ENCODE measurements at regions not wholly inside any gene's neighbourhood (a gene's known extent, or its start where the extent isn't known, plus 50 kb on each side); places are given as distances from the start of the nearest gene placed in this dataset.

GRCh38 chr11:119976805-119977560 is 160.9 kb downstream of the TRIM29 start:
- no peak for ATAC-seq (ENCODE audit: insufficient number of reproducible peaks, low FRiP score, low read depth)
- DNase-seq (ENCODE audit: low spot score), result no peak

GRCh38 chr11:119975561-119976152 is 162.3 kb downstream of the TRIM29 start:
- H3K4me1 ChIP-seq (ENCODE audit: control insufficient read depth in 1 of 2, low read depth in 2 of 2), result no peaks in the 10 kb centered on the region
- TF ChIP-seq CTCF (IDR thresholded peaks at IDR 0.05), result no peak
- H3K27ac ChIP-seq, result no peak overlapping the region
- H3K4me3 ChIP-seq, result no peak overlapping the region
- DNase-seq (ENCODE audit: low spot score), result no peak
- H3K9me3 ChIP-seq, result no peaks in the 10 kb centered on the region
- H3K27me3 ChIP-seq (replicated peaks; ENCODE audit: insufficient read depth), result no peaks in the 10 kb centered on the region
- no peak for ATAC-seq (ENCODE audit: insufficient number of reproducible peaks, low FRiP score, low read depth)
- H3K36me3 ChIP-seq, result no peaks in the 10 kb centered on the region

More at GRCh38 chr11:119976805-119977560, 160.9 kb downstream of the TRIM29 start:
- H3K27me3 ChIP-seq (replicated peaks; ENCODE audit: insufficient read depth), result no peaks in the 10 kb centered on the region
- no peaks in the 10 kb centered on the region for H3K9me3 ChIP-seq
- H3K4me3 ChIP-seq, result no peak overlapping the region
- no peaks in the 10 kb centered on the region for H3K36me3 ChIP-seq
- no peak for TF ChIP-seq CTCF (IDR thresholded peaks at IDR 0.05)
- no peak overlapping the region for H3K27ac ChIP-seq
- H3K4me1 ChIP-seq (ENCODE audit: control insufficient read depth in 1 of 2, low read depth in 2 of 2), result no peaks in the 10 kb centered on the region

- Histone ChIP-seq H3K27me3 (replicated peaks; ENCODE audit: insufficient read depth) (no peaks in the 10 kb centered on the region), H3K27ac (no peak overlapping the region), H3K4me1 (ENCODE audit: control insufficient read depth in 1 of 2, low read depth in 2 of 2) (no peaks in the 10 kb centered on the region), H3K4me3 (no peak overlapping the region), H3K9me3 (no peaks in the 10 kb centered on the region), H3K36me3 (no peaks in the 10 kb centered on the region)
- no peak for DNase-seq (ENCODE audit: low spot score)
- ATAC-seq (ENCODE audit: insufficient number of reproducible peaks, low FRiP score, low read depth), result no peak
- no peak for TF ChIP-seq CTCF (IDR thresholded peaks at IDR 0.05)
Observed at GRCh38 chr11:119974467-119974866, 163.4 kb downstream of the TRIM29 start.

GRCh38 chr11:119974051-119974450 is 163.9 kb downstream of the TRIM29 start:
- no peak for ATAC-seq (ENCODE audit: insufficient number of reproducible peaks, low FRiP score, low read depth)
- H3K9me3 ChIP-seq, result no peaks in the 10 kb centered on the region
- no peaks in the 10 kb centered on the region for H3K36me3 ChIP-seq
- no peaks in the 10 kb centered on the region for H3K4me1 ChIP-seq (ENCODE audit: control insufficient read depth in 1 of 2, low read depth in 2 of 2)
- no peak for TF ChIP-seq CTCF (IDR thresholded peaks at IDR 0.05)
- H3K27ac ChIP-seq, result no peak overlapping the region
- H3K27me3 ChIP-seq (replicated peaks; ENCODE audit: insufficient read depth), result no peaks in the 10 kb centered on the region
- no peak for DNase-seq (ENCODE audit: low spot score)
- no peak overlapping the region for H3K4me3 ChIP-seq

GRCh38 chr11:119972281-119972680 is 165.6 kb downstream of the TRIM29 start:
- Histone ChIP-seq H3K27me3 (replicated peaks; ENCODE audit: insufficient read depth) (no peaks in the 10 kb centered on the region), H3K9me3 (no peaks in the 10 kb centered on the region), H3K4me3 (no peak overlapping the region), H3K27ac (no peak overlapping the region), H3K36me3 (no peaks in the 10 kb centered on the region), H3K4me1 (ENCODE audit: control insufficient read depth in 1 of 2, low read depth in 2 of 2) (no peaks in the 10 kb centered on the region)
- TF ChIP-seq CTCF (IDR thresholded peaks at IDR 0.05), result no peak
- no peak for DNase-seq (ENCODE audit: low spot score)
- ATAC-seq (ENCODE audit: insufficient number of reproducible peaks, low FRiP score, low read depth), result no peak
